ENCODE measurements at regions not wholly inside any gene's neighbourhood (a gene's known extent, or its start where the extent isn't known, plus 50 kb on each side); places are given as distances from the start of the nearest gene placed in this dataset.

- POLR2A ChIA-PET: no interaction called here
- DNase-seq (ENCODE audit: extremely low spot score): no peak
- CTCF ChIA-PET: no interaction called here
- no peak for TF ChIP-seq ELF4 (IDR thresholded peaks at IDR 0.05)
- no peak for TF ChIP-seq BHLHE40 (IDR thresholded peaks at IDR 0.05; ENCODE audit: borderline replicate concordance)
- TF ChIP-seq ZNF384 (IDR thresholded peaks at IDR 0.05): no peak
- TF ChIP-seq FOXM1 (IDR thresholded peaks at IDR 0.05; ENCODE audit: borderline replicate concordance): no peak
Measured at GRCh38 chr6:65803186-65803585, 96.2 kb upstream of the EYS start.

GRCh38 chr6:65799389-65799788, 92.4 kb upstream of the EYS start:
- no peak for DNase-seq (ENCODE audit: extremely low spot score)
- TF ChIP-seq NFRKB (IDR thresholded peaks at IDR 0.05): no peak
- TF ChIP-seq BHLHE40 (IDR thresholded peaks at IDR 0.05; ENCODE audit: borderline replicate concordance): no peak
- no peak for TF ChIP-seq ZNF384 (IDR thresholded peaks at IDR 0.05)
- TF ChIP-seq PKNOX1 (IDR thresholded peaks at IDR 0.05): no peak
- no peak for TF ChIP-seq FOXM1 (IDR thresholded peaks at IDR 0.05; ENCODE audit: borderline replicate concordance)
- ChIA-PET POLR2A (no interaction called here), CTCF (no interaction called here)

- DNase-seq (ENCODE audit: extremely low spot score): no peak
- TF ChIP-seq FOXM1 (IDR thresholded peaks at IDR 0.05; ENCODE audit: borderline replicate concordance): no peak
- TF ChIP-seq ELF4 (IDR thresholded peaks at IDR 0.05): no peak
- TF ChIP-seq FOXK2 (IDR thresholded peaks at IDR 0.05): no peak
- no peak for TF ChIP-seq L3MBTL2 (conservative IDR thresholded peaks at IDR 0.05)
- TF ChIP-seq SP1 (IDR thresholded peaks at IDR 0.05): no peak
- ChIA-PET CTCF (no interaction called here), POLR2A (no interaction called here)
Measured at GRCh38 chr6:65798280-65799014, 91.4 kb upstream of the EYS start.

GRCh38 chr6:65790666-65791065, 83.6 kb upstream of the EYS start:
- no peak for DNase-seq (ENCODE audit: extremely low spot score)
- TF ChIP-seq FOXA1 (IDR thresholded peaks at IDR 0.05): no peak
- no peak for TF ChIP-seq BHLHE40 (IDR thresholded peaks at IDR 0.05; ENCODE audit: borderline replicate concordance)
- TF ChIP-seq CTBP1 (IDR thresholded peaks at IDR 0.05; ENCODE audit: borderline replicate concordance): no peak
- TF ChIP-seq HDGF (IDR thresholded peaks at IDR 0.05; ENCODE audit: borderline replicate concordance): no peak
- no peak for TF ChIP-seq PKNOX1 (IDR thresholded peaks at IDR 0.05)
- TF ChIP-seq ARNT (IDR thresholded peaks at IDR 0.05): no peak
- TF ChIP-seq ZNF384 (IDR thresholded peaks at IDR 0.05): no peak
- no peak for TF ChIP-seq NFRKB (IDR thresholded peaks at IDR 0.05)
- TF ChIP-seq L3MBTL2 (conservative IDR thresholded peaks at IDR 0.05): no peak
- no peak for TF ChIP-seq FOXK2 (IDR thresholded peaks at IDR 0.05)
- TF ChIP-seq ELF4 (IDR thresholded peaks at IDR 0.05): no peak
- TF ChIP-seq SUZ12 (IDR thresholded peaks at IDR 0.05): no peak
- TF ChIP-seq SP1 (IDR thresholded peaks at IDR 0.05): no peak
- TF ChIP-seq LEF1 (IDR thresholded peaks at IDR 0.05; ENCODE audit: borderline replicate concordance): no peak
- no peak for TF ChIP-seq FOXM1 (IDR thresholded peaks at IDR 0.05; ENCODE audit: borderline replicate concordance)
- no peak for TF ChIP-seq TARDBP (IDR thresholded peaks at IDR 0.05)
- CTCF ChIA-PET: no interaction called here
- POLR2A ChIA-PET: no interaction called here

GRCh38 chr6:65787787-65788186, 80.8 kb upstream of the EYS start:
- ChIA-PET POLR2A (no interaction called here), CTCF (interaction anchor here (0.5 kb wide), 1 partner anchor 142 kb away, joined by 3 read pairs; no protein-coding TSS in a partner anchor)
- no peak for DNase-seq (ENCODE audit: extremely low spot score)

GRCh38 chr6:65786815-65787214, 79.8 kb upstream of the EYS start:
- no peak for TF ChIP-seq ELF4 (IDR thresholded peaks at IDR 0.05)
- TF ChIP-seq FOXA1 (IDR thresholded peaks at IDR 0.05): no peak
- TF ChIP-seq PKNOX1 (IDR thresholded peaks at IDR 0.05): no peak
- TF ChIP-seq TARDBP (IDR thresholded peaks at IDR 0.05): no peak
- TF ChIP-seq SP1 (IDR thresholded peaks at IDR 0.05): no peak
- no peak for TF ChIP-seq ZNF384 (IDR thresholded peaks at IDR 0.05)
- no peak for TF ChIP-seq L3MBTL2 (conservative IDR thresholded peaks at IDR 0.05)
- no peak for TF ChIP-seq BHLHE40 (IDR thresholded peaks at IDR 0.05; ENCODE audit: borderline replicate concordance)
- TF ChIP-seq LEF1 (IDR thresholded peaks at IDR 0.05; ENCODE audit: borderline replicate concordance): no peak
- no peak for TF ChIP-seq ARNT (IDR thresholded peaks at IDR 0.05)
- no peak for TF ChIP-seq CTBP1 (IDR thresholded peaks at IDR 0.05; ENCODE audit: borderline replicate concordance)
- TF ChIP-seq NFRKB (IDR thresholded peaks at IDR 0.05): no peak
- TF ChIP-seq SUZ12 (IDR thresholded peaks at IDR 0.05): no peak
- TF ChIP-seq FOXM1 (IDR thresholded peaks at IDR 0.05; ENCODE audit: borderline replicate concordance): no peak
- no peak for TF ChIP-seq HDGF (IDR thresholded peaks at IDR 0.05; ENCODE audit: borderline replicate concordance)
- POLR2A ChIA-PET: no interaction called here
- no peak for DNase-seq (ENCODE audit: extremely low spot score)
- CTCF ChIA-PET: no interaction called here

More at GRCh38 chr6:65787787-65788186, 80.8 kb upstream of the EYS start:
- TF ChIP-seq ZNF384 (IDR thresholded peaks at IDR 0.05) (no peak), BHLHE40 (IDR thresholded peaks at IDR 0.05; ENCODE audit: borderline replicate concordance) (no peak), FOXA1 (IDR thresholded peaks at IDR 0.05) (no peak), CTBP1 (IDR thresholded peaks at IDR 0.05; ENCODE audit: borderline replicate concordance) (no peak), LEF1 (IDR thresholded peaks at IDR 0.05; ENCODE audit: borderline replicate concordance) (no peak), ELF4 (IDR thresholded peaks at IDR 0.05) (no peak), FOXK2 (IDR thresholded peaks at IDR 0.05) (no peak), PKNOX1 (IDR thresholded peaks at IDR 0.05) (no peak), SUZ12 (IDR thresholded peaks at IDR 0.05) (no peak), TARDBP (IDR thresholded peaks at IDR 0.05) (no peak), SP1 (IDR thresholded peaks at IDR 0.05) (no peak), ARNT (IDR thresholded peaks at IDR 0.05) (no peak)
